ENCODE measurements at regions not wholly inside any gene's neighbourhood (a gene's known extent, or its start where the extent isn't known, plus 50 kb on each side); places are given as distances from the start of the nearest gene placed in this dataset.

DNA sequence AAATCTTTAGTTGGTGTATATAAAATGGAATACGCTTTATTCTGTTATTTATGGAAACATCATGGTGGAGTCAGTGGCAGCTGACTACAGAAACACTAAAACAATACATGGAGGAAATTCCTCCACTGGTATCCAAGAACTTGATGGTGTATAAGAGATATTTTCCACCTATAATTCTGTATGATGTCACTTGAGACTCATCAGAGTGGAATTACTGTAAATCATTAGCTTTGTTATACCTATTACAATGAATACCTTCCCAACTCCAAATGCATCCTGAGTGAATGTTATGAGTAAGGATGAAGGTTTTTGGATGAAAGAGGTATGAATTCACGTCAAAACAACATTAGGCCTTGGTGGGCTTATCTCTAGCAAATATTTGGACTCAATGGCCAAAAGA, 258.5 kb upstream of the SORL1-AS1 start:
- no peak for DNase-seq
- Mint-ChIP-seq H3K4me1 (ENCODE audit: low read depth, unreplicated experiment) (no peaks in the 10 kb centered on the region), H3K27me3 (ENCODE audit: unreplicated experiment) (no peaks in the 10 kb centered on the region), H3K9me3 (ENCODE audit: unreplicated experiment) (no peaks in the 10 kb centered on the region), H3K27ac (ENCODE audit: unreplicated experiment) (no peak overlapping the region), H3K36me3 (ENCODE audit: unreplicated experiment) (no peaks in the 10 kb centered on the region), H3K4me3 (ENCODE audit: unreplicated experiment) (no peak overlapping the region)
- TF ChIP-seq, protein P1, sequence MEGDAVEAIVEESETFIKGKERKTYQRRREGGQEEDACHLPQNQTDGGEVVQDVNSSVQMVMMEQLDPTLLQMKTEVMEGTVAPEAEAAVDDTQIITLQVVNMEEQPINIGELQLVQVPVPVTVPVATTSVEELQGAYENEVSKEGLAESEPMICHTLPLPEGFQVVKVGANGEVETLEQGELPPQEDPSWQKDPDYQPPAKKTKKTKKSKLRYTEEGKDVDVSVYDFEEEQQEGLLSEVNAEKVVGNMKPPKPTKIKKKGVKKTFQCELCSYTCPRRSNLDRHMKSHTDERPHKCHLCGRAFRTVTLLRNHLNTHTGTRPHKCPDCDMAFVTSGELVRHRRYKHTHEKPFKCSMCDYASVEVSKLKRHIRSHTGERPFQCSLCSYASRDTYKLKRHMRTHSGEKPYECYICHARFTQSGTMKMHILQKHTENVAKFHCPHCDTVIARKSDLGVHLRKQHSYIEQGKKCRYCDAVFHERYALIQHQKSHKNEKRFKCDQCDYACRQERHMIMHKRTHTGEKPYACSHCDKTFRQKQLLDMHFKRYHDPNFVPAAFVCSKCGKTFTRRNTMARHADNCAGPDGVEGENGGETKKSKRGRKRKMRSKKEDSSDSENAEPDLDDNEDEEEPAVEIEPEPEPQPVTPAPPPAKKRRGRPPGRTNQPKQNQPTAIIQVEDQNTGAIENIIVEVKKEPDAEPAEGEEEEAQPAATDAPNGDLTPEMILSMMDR (IDR thresholded peaks at IDR 0.05; ENCODE audit: partially characterized antibody, unreplicated experiment), result no peak

DNA sequence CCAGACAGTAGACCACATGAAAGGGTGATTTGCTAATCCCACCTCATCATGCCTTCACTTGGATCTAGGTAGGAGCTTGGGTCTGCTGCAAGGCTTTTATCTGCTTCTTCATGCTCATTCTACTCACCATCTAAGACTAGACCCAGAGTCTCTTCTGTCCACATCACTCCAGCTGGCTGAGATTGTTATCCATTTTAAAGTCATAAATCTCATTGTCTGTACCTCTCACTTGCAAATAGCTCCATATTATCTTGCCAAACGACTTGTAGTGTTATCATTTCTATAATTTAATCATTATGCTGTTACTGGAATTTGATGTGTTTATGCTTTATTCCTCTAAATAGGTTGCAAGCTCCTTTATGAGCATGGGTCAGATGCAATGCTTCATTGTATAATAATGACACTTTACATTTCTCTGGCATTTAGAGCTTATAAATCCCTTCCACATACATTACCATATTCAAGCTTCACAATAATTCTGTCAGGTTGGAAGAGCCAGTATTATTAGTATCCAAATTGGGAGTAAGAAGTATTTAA, 254.2 kb upstream of the SORL1-AS1 start:
- H3K27me3 Mint-ChIP-seq (ENCODE audit: unreplicated experiment), result no peaks in the 10 kb centered on the region
- TF ChIP-seq, protein P1 (IDR thresholded peaks at IDR 0.05; ENCODE audit: partially characterized antibody, unreplicated experiment), result no peak
- H3K9me3 Mint-ChIP-seq (ENCODE audit: unreplicated experiment), result peaks cover 2% of the 10 kb centered on the region
- no peaks in the 10 kb centered on the region for H3K36me3 Mint-ChIP-seq (ENCODE audit: unreplicated experiment)
- no peak overlapping the region for H3K27ac Mint-ChIP-seq (ENCODE audit: unreplicated experiment)
- H3K4me1 Mint-ChIP-seq (ENCODE audit: low read depth, unreplicated experiment), result no peaks in the 10 kb centered on the region
- H3K4me3 Mint-ChIP-seq (ENCODE audit: unreplicated experiment), result no peak overlapping the region
- DNase-seq, result no peak

GRCh38 chr11:121703201-121703600, 250.4 kb upstream of the SORL1-AS1 start:
- Mint-ChIP-seq H3K27me3 (ENCODE audit: unreplicated experiment) (no peaks in the 10 kb centered on the region), H3K9me3 (ENCODE audit: unreplicated experiment) (peaks cover 2% of the 10 kb centered on the region), H3K4me3 (ENCODE audit: unreplicated experiment) (no peak overlapping the region), H3K36me3 (ENCODE audit: unreplicated experiment) (no peaks in the 10 kb centered on the region), H3K27ac (ENCODE audit: unreplicated experiment) (no peak overlapping the region), H3K4me1 (ENCODE audit: low read depth, unreplicated experiment) (no peaks in the 10 kb centered on the region)
- TF ChIP-seq, protein P1 (IDR thresholded peaks at IDR 0.05; ENCODE audit: partially characterized antibody, unreplicated experiment), result no peak
- DNase-seq, result no peak

DNA sequence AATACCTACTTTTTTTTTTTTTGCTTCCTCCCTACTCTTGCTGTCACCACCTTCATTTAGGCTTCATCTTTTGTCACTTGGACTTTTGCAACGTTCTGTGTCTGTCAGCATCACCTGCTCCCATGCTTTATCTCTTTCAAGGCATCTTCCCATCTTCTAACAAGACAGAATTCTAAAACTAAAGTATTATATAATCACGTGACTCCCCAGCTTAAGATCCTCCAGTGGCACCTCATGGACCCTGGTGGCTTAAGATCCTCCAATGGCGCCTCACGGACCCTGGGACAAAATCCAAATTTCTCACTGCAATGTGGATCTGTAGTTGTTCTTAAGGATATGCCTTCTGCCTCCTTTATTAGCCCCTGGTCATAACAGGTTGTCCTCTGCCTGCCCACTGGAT, 248.2 kb upstream of the SORL1-AS1 start:
- Mint-ChIP-seq H3K4me3 (ENCODE audit: unreplicated experiment) (no peak overlapping the region), H3K36me3 (ENCODE audit: unreplicated experiment) (no peaks in the 10 kb centered on the region), H3K4me1 (ENCODE audit: low read depth, unreplicated experiment) (no peaks in the 10 kb centered on the region), H3K27ac (ENCODE audit: unreplicated experiment) (no peak overlapping the region), H3K9me3 (ENCODE audit: unreplicated experiment) (peaks cover 2% of the 10 kb centered on the region), H3K27me3 (ENCODE audit: unreplicated experiment) (no peaks in the 10 kb centered on the region)
- TF ChIP-seq, protein P1 (IDR thresholded peaks at IDR 0.05; ENCODE audit: partially characterized antibody, unreplicated experiment), result no peak
- DNase-seq, result no peak

DNA sequence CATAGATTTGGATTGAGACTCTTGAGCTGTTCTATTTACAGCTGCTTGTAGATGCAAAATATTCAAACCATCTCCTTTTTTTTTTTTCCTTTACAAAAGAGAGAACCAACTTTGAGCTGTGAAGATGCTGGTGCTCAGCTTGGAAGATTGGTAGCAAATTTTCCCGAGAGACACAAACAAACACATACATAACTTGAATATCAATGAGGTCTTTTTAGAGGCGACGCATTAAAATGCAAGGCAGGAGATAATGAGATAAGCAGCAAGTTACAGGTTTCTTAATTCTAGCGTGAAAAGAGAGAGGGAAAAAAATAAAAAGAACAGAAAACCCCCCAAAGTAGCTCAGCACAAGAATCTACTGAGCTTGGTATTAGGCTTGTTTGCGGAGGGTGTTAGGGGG, 247.0 kb upstream of the SORL1-AS1 start:
- no peak overlapping the region for H3K27ac Mint-ChIP-seq (ENCODE audit: unreplicated experiment)
- H3K4me1 Mint-ChIP-seq (ENCODE audit: low read depth, unreplicated experiment), result no peaks in the 10 kb centered on the region
- H3K36me3 Mint-ChIP-seq (ENCODE audit: unreplicated experiment), result no peaks in the 10 kb centered on the region
- no peaks in the 10 kb centered on the region for H3K27me3 Mint-ChIP-seq (ENCODE audit: unreplicated experiment)
- peaks cover 2% of the 10 kb centered on the region for H3K9me3 Mint-ChIP-seq (ENCODE audit: unreplicated experiment)
- TF ChIP-seq, protein P1 (IDR thresholded peaks at IDR 0.05; ENCODE audit: partially characterized antibody, unreplicated experiment), result no peak
- H3K4me3 Mint-ChIP-seq (ENCODE audit: unreplicated experiment), result no peak overlapping the region
- DNase-seq, result no peak
